ENCODE measurements at regions not wholly inside any gene's neighbourhood (a gene's known extent, or its start where the extent isn't known, plus 50 kb on each side); places are given as distances from the start of the nearest gene placed in this dataset.
"Not testable (repeated sequence)": the region's sequence is repeated elsewhere in the genome, so short reads cannot be mapped to it uniquely, and the experiment has no call there.

DNA sequence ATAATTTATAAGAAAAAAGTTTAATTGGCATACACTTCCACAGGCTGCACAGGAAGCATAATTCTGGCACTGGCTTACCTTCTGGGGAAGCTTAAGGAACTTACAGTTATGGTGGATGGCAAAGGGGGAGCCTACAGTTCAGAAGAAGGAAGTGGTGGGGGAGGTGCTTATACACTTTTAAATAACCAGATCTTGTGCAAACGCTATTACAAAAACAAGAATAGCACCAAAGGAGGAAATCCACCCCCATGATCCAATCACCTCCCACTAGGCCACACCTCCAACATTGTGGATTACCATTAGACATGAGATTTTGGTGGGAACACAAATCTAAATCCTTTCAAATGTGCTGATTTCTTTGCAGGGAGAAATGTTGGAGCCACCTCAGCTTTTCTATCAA lies 287.7 kb downstream of the CPXCR1 start:
- Histone ChIP-seq H3K27ac (replicated peaks) (peak overlapping the region; percentile 44), H3K4me3 (replicated peaks; ENCODE audit: insufficient read depth, low read length) (no peak overlapping the region), H3K27me3 (ENCODE audit: insufficient read depth, poor library complexity, severe bottlenecking) (no peaks in the 10 kb centered on the region)
- DNase-seq (ENCODE audit: low read depth in 1 of 2, low spot score in 1 of 2) = peak; percentile 35 to 72
- TF ChIP-seq, protein P1, sequence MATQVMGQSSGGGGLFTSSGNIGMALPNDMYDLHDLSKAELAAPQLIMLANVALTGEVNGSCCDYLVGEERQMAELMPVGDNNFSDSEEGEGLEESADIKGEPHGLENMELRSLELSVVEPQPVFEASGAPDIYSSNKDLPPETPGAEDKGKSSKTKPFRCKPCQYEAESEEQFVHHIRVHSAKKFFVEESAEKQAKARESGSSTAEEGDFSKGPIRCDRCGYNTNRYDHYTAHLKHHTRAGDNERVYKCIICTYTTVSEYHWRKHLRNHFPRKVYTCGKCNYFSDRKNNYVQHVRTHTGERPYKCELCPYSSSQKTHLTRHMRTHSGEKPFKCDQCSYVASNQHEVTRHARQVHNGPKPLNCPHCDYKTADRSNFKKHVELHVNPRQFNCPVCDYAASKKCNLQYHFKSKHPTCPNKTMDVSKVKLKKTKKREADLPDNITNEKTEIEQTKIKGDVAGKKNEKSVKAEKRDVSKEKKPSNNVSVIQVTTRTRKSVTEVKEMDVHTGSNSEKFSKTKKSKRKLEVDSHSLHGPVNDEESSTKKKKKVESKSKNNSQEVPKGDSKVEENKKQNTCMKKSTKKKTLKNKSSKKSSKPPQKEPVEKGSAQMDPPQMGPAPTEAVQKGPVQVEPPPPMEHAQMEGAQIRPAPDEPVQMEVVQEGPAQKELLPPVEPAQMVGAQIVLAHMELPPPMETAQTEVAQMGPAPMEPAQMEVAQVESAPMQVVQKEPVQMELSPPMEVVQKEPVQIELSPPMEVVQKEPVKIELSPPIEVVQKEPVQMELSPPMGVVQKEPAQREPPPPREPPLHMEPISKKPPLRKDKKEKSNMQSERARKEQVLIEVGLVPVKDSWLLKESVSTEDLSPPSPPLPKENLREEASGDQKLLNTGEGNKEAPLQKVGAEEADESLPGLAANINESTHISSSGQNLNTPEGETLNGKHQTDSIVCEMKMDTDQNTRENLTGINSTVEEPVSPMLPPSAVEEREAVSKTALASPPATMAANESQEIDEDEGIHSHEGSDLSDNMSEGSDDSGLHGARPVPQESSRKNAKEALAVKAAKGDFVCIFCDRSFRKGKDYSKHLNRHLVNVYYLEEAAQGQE (IDR thresholded peaks at IDR 0.05; ENCODE audit: insufficient replicate concordance, low read depth) = no peak
- TF ChIP-seq SPI1 (IDR thresholded peaks at IDR 0.05; ENCODE audit: borderline replicate concordance, low read depth) = peak; percentile 81

GRCh38 chrX:89053223-89053622 lies 306.2 kb downstream of the CPXCR1 start:
- DNase-seq (ENCODE audit: low read depth in 1 of 2, low spot score in 1 of 2) = no peak
- Histone ChIP-seq H3K27me3 (ENCODE audit: insufficient read depth, poor library complexity, severe bottlenecking) (no peaks in the 10 kb centered on the region), H3K4me3 (replicated peaks; ENCODE audit: insufficient read depth, low read length) (no peak overlapping the region), H3K27ac (replicated peaks) (no peak overlapping the region)
- TF ChIP-seq CTCF (IDR thresholded peaks at IDR 0.05; ENCODE audit: insufficient read depth, low read length) (no peak), SPI1 (IDR thresholded peaks at IDR 0.05; ENCODE audit: borderline replicate concordance, low read depth) (no peak), POLR2AphosphoS5 (IDR thresholded peaks at IDR 0.05; ENCODE audit: low read depth) (no peak)

GRCh38 chrX:89099587-89099986 lies 352.6 kb downstream of the CPXCR1 start:
- not testable (repeated sequence) for H3K27me3 ChIP-seq (ENCODE audit: insufficient read depth, poor library complexity, severe bottlenecking); DNase-seq (ENCODE audit: low read depth in 1 of 2, low spot score in 1 of 2); H3K27ac ChIP-seq (replicated peaks); H3K4me3 ChIP-seq (replicated peaks; ENCODE audit: insufficient read depth, low read length)

DNA sequence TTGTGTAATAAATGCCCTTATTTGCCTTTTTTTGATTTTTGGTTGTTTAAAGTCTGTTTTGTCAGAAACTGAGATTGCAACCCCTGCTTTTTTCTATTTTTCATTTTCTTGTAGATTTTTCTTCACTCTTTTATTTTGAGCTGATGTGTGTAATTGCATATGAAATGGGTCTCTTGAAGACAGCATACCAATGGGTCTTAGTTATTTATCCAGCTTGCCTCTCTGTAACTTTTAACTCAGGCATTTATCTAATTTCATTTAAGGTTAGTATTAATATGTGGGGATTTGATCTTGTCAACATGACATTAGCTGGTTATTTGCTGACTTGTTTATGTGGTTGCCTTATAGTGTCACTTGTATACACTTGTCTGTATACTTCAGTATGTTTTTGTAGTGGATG lies 378.0 kb downstream of the CPXCR1 start:
- H3K27ac ChIP-seq (replicated peaks) = no peak overlapping the region
- TF ChIP-seq CTCF (IDR thresholded peaks at IDR 0.05; ENCODE audit: insufficient read depth, low read length) (no peak), POLR2AphosphoS5 (IDR thresholded peaks at IDR 0.05; ENCODE audit: low read depth) (no peak), SPI1 (IDR thresholded peaks at IDR 0.05; ENCODE audit: borderline replicate concordance, low read depth) (no peak), GABPA (IDR thresholded peaks at IDR 0.05; ENCODE audit: low read depth) (no peak)
- TF ChIP-seq, protein P1 (IDR thresholded peaks at IDR 0.05; ENCODE audit: insufficient replicate concordance, low read depth) = no peak
- no peak for DNase-seq (ENCODE audit: low read depth in 1 of 2, low spot score in 1 of 2)
- no peak overlapping the region for H3K4me3 ChIP-seq (replicated peaks; ENCODE audit: insufficient read depth, low read length)
- H3K27me3 ChIP-seq (ENCODE audit: insufficient read depth, poor library complexity, severe bottlenecking) = no peaks in the 10 kb centered on the region

Data from HL-60 (cell line).